Ecto neural progenitor cell (in vitro differentiated cells): ENCODE measurements at regions not wholly inside any gene's neighbourhood (a gene's known extent, or its start where the extent isn't known, plus 50 kb on each side); places are given as distances from the start of the nearest gene placed in this dataset.
"Not testable (repeated sequence)": the region's sequence is repeated elsewhere in the genome, so short reads cannot be mapped to it uniquely, and the experiment has no call there.

ENCODE experiments used
- DNase-seq: peaks from one replicate; pipeline ENCODE4 v3.0.0-alpha.2; 2018; ENCODE audit warnings: low spot score

DNA sequence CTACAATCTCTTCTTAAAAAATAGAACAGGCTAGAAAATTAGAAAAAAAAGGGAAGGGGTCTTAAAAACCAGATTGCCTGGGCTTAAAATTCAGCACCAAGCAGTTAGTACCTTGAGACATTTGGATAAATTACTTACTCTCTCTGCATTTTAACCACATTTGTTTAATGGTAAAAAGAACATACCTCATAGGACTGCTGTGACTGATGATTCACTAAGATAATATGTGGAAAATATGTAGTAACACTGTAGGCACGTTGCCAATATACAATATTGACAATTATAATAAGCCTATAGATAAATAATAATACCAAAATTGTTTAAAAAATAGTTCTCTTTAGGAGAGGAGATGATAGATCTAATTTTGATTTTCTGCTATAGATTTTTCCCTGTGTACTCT is 750.4 kb downstream of the TENT5A start:
- no peak for DNase-seq

DNA sequence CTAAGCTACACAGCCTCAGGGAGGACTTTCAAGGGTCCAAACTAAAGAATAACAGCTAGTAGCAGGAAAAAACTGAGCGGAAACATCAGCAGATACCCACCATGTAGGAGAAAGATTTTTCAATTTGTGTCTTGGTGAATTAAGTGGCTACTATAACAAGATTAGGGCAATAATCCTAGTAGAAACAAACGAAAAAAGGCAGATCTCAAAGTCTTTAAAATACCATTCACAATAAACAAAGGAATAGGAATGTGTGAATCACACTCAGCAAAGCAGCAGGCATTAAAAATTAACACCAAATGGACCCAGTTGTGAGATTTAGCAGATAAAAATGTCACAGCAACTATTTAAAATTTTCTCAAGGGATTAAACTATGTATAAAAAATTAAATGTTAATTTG is 761.2 kb downstream of the TENT5A start:
- DNase-seq, result no peak

DNA sequence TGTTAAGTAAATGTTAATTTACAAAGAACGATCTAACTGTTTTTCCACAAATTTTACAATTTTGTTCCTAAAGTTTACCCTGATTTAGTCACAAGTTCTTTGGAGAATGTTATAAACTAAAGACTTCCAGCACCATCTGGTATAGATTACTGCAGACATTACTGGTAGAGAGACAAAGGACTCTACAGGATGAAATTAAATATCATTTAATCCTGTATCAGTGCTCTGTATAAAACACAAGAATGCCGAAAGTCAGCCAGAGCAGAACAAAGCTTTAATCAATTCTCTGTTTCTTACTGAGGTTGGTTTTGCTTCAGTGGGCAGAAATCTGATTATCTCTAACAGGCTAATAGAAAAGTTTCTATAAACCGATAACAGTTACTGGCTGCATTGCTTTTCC is 763.6 kb downstream of the TENT5A start:
- no peak for DNase-seq

DNA sequence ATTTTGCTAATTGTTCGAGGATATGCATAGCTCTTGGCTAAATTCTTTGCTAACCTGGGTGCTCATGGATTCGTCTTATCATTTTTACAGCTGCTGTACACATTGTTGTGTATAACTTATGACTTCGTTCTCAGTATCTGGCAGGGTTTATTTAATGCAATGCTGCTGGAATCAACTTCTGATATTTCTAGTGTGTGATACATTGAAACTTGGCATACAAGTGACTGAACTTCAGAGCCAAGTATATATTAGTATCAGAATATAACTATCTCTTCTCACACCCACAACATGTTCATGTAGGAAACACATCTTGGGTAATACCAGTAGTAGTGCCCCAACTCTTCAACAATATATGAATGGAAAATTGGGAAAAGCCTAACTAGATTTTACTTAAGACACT is 764.2 kb downstream of the TENT5A start:
- DNase-seq, result no peak

DNA sequence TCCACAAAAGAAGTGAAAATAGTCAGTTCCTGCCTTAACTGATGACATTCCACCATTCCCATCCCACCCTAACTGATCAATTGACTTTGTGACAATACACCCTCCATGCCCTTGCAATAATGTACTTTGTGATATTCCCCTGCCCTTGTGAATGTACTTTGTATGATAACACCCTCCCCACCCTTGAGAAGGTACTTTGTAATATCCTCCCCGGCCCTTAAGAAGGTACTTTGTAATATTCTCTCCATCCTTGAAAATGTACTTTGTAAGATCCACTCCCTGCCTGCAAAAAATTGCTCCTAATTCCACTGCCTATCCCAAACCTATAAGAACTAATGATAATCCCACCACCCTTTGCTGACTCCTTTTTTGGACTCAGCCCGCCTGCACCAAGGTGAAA is 771.3 kb downstream of the TENT5A start:
- not testable (repeated sequence) for DNase-seq

DNA sequence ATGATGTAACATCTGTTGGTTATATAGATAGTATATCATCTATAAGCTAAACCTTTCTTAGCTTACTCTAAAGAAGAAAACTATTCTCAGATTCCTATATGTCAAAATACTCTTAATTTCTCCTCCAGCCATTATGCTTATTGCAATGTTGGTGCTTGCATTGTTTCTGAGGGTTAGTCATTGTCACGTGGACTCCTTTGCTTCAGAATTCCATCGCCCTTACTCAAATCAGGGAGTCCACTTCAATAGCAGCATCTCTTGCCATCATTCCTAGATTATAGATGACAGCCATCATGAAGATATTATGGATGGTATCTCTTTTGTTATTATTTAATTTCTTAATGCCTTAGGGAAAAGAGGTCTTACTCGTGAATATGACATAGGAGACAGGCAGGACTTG is 776.1 kb downstream of the TENT5A start:
- DNase-seq, result no peak

DNA sequence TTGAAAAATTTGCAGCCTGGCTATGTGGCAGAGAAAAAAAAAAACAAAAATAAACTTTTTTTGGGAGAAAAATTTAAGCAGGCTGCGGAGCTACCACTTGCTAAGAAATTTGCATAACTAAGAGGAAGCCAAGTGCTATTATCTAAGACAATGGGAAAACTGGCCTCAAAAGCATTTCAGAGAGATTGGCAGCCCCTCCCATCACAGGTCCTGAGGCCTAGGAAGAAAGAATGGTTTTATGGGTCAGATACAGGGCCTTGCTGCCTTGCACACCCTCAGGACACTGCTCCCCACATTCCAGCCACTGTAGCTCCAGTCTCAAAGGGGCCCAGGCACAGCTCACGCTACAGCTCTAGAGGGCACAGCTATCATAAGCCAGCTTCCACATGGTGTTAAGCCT is 777.9 kb downstream of the TENT5A start:
- no peak for DNase-seq

DNA sequence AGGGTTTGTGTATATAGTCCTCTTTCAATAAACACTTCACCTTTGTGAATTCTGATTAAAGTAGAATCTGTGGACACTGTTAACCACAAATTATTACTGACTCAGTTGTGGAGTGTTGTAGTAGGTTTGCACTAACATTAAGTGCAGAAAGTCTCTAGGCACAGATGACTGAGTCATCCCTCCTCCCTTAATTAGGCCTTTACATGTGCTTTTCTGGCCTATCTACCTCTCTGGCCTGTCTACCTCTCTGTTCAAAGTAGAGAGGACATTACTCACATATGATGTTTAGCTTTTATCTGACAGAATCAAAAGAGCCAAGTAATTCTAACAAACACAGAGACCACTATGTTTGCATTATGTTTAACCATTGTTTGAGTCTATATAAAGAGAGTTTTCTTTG is 783.0 kb downstream of the TENT5A start:
- no peak for DNase-seq

DNA sequence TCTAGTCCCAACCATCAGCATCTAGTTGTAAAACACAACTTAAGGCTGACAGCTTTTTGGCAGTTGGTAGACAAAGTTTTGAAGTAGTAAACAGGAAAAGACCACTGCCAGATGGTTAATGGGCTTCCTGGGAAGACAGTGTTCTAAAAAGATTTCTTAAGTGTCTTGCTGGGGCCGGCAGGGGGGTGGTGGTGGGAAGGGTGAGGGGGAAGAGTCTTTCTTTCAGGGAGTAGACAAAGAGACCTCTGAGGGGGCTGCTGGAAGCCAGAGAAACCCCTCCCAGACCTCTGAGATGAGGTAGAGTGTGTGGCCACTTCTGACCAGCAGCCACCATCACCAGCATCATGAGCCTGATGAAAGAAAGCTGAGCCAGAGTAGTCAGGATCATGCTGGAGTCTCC is 784.9 kb downstream of the TENT5A start:
- DNase-seq, result no peak

DNA sequence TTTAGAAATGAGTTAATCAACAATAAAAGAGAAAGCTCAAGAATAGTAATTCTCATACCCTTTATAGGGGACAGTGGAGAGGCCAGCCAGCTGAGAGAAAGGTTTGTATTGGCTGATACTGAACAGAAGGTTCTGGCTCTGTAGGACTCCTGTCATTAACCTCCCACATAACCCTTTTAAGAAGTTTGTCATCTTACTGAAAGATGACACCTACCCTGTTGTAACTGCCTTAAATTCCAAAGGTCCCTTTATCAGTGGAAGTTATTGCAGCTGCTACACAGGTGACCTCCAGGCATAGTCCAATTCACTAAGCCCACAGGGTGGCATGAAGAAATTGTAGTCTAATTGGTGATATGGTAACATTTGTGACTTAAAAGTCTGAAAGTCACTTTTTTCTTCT is 790.1 kb downstream of the TENT5A start:
- DNase-seq, result no peak

DNA sequence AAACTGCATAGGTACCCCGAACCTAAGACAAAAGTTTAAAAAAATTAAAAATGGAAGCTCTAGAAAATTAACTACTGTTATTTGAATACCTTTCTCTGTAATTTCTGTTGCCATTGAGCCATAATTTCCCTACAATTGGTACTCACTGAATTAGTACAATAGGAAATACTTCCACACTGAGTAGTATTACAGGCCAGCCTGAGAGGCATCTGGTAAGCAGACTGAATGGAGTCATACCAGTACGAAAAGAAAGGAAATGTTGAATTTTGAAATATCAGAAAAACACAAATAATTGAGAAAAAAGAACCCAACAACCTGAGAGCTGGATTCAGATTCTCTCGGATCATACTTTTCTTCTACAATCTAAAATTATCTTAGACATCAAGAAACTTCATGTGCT is 791.3 kb downstream of the TENT5A start:
- DNase-seq, result no peak

DNA sequence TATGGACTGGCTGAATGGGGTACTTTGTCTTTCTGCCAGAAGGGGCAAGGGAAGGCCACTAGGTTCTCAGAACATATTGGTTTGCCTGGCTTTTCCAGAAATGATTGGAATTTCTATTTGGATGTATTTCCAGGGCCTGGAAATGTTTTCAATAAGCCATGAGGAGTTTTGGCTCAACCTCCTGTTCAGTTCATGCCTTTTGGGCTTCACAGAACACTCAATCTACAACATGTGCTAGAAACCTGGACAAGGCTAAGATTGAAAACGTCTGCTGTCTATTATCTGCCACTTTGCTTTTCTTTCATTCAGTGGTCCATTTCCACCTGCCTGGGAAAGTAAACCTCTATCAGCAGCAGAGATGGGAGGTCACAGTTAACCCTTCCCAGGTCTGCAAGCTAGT is 793.4 kb downstream of the TENT5A start:
- DNase-seq, result no peak

DNA sequence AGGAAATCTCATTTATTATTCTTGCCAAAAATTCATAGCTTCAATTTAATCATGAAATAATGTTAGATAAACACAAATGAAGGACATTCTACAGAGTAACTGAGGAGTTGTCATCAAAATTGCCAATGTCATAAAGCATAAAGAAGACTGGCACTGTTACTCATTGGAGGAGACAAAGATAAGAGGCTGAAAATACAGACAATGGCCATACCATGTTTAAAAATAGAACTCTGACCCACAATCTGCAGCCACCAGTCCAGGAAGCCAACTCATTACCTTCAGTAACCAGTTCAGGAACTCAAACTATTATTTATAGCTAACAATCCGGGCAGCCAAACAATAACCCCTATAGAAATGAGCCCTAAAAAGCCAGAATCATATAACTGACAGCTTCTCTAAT is 795.6 kb downstream of the TENT5A start:
- no peak for DNase-seq

DNA sequence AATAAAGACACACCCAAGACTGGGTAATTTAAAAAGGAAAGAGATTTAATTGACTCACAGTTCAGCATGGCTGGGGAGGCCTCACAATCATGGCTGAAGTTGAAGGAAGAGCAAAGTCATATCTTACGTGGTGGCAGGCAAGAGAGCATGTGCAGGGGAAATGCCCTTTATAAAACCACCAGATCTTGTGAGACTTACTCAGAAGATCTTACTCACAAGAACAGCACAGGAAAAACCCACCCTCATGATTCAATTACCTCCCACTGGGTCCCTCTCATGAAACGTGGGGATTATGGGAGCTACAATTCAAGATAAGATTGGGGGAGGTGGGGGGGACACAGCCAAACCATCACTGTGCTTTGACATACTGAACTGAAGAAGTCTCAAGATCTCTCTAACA is 800.0 kb downstream of the TENT5A start:
- DNase-seq, result not testable (repeated sequence)

DNA sequence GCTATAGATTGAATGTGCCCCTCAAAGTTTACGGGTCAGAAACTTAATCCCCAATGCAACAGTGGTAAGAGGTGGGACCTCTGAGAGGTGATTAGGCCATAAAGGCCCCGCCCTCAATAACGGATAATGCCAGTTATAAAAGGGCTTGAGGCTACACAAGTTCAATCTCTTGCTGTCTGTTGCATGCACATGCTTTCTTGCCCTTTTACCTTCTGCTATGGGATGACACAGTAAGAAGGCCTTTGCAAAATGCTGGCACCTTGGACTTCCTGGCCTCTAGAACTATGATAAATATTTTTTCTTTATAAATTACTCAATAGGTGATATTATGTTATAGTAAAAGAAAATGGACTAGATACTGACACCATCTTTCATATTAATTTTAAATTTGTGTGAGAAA is 806.1 kb downstream of the TENT5A start:
- no peak for DNase-seq

DNA sequence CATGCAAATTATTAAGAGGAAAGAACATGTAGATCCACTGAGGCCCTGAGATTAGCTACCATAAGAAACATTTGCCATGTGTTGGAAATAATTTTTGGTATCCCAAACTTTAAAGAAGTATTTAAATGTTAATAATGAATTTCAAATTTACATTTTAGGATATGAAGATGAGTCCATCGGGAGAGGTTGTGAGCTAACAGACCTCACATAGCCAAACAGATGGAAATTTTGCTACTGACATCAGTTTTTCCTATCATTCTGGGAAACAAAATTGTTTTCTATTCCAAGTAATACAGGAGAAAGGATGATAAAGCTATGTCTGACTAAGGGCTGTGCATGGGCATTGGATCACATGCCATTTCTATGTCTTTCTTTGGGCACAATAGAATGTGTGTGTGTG is 809.6 kb downstream of the TENT5A start:
- no peak for DNase-seq

DNA sequence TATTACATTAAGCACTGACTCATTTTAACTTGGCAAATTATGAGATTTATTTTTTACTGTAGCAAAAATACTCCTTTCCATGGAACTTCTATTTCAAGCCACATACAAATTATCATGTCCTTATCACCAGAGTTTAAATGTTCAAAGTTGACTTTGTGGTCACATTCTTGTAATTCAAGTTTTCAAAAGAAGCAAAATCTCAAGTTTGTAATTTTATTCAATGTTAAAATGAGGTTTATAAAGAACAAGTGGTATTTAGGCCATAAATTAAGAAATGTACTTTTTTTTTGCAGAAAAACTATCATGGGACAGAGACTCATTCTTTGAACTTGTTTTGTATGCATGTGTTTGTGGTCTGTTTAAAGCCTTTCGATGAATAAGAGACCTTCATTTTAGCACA is 811.5 kb downstream of the TENT5A start:
- DNase-seq, result no peak

DNA sequence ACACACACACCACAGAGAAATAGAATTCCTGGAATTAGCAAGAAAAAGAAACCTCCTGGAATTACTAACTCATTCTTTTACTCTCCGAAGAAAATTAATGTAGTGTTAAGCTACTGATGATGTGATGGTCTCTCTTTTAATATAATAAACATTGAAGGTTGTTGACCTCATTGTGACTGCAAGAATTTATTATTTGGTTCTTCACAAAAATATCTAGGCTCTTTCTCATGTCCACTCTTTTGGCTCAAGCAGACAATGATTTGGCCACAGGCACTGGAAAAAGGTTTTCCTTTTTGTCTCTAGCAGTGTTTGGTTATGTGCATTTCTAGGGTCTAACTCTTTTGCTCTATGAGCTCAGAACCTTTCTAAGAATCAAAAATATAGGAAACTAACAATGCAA is 811.9 kb downstream of the TENT5A start:
- no peak for DNase-seq

DNA sequence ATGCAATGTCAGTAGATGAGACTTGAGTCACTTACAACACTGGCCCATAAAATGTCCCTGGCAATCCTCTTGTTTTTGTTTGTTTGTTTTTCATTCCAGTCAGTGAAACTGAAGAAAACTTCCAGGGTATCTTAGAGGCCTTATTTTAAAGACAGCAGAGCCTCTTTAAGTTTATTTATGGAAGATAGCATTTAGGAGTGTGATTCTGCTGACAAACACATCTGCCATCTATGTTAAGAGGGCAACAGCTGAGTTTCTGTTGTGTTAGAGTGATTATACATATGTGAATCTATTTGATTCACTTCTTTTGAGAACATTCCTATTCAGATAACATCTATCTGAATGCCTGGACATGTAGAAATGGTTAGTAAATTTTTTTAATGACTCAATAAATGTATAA is 812.6 kb downstream of the TENT5A start:
- no peak for DNase-seq

DNA sequence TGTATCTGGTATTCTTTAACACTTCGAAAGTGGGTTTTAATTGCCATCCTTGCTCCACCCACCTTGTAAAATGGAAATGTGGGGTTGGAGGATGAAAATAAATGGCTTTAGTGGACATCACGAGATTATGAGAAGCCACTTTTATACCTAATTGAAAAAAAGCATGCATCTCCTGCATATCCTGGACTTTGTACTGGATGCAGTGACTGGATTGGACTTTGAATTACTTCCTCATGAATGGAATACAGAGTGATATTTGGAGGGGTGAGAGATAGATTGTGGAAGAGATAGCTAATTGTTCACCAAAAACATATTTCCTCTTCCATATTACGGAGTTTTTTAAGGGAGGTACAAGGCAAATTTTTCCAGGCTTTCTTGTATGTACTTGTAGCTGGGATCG is 813.0 kb downstream of the TENT5A start:
- DNase-seq, result no peak

DNA sequence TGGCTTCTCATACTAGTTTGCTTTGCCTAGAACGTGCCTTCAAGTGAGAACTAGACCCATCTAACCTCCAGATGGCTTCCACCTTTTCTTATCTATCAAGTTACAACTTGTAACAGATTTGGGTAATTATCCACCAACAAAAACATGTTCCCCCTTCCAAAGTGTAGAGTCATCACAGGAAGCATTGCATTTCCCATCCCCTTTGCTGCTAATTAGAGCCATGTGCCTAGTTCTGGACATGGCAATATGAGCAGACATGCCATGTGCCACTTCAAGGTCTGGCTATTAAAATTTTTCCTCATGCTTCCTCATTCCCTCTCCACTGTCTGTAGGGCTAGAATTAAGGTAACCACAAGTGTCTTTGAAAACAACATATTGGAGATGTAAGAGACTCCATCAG is 814.4 kb downstream of the TENT5A start:
- DNase-seq, result no peak

DNA sequence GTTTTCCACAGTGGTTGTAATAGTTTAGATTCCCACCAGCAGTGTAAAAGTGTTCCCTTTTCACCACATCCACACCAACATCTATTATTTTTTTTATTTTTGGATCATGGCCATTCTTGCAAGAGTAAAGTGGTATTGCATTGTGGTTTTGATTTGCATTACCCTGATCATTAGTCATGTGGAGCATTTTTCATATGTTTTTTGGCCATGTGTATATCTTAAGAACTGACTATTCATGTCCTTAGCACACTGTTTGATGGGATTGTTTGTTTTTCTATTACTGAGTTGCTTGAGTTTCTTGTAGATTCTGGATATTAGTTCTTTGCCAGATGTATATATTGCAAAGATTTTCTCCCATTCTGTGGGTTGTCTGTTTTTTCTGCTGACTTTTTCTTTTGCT is 820.1 kb downstream of the TENT5A start:
- no peak for DNase-seq

DNA sequence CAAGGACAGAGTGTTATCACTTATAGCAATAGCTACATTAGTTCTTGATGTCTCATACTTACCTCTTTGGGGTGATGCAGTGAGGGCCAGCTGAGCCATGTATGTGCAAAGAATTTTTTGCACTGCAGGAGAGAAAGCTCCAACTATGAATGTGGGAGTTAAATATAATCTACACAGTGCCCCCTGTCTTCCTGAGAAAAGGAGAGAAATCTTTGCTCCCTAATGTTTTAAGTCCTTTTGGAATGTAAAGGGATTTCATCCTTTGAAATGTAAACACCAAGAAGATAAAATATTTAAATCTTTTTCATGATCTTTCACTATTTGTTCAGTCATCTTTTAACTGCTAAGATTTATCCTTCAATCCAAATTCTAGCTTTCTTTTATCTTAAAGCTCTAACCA is 822.1 kb downstream of the TENT5A start:
- no peak for DNase-seq

DNA sequence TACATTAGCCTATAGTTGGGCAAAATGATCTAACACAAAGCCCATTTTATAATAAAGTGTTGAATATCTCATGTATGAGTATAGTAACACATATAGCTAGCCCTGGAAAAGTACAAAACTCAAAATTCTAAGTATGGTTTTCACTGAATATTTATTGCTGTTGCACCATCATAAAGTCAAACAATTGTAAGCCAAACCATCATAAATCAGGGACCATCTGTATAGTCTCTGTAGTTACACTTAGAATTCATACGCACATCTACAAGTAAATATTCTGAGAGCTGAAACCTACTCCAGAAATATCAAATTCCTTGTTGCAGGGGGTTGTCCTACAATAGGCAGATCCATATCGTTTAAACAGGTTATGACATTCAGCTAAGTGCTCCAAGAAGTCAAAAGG is 817.3 kb downstream of the BCKDHB start:
- DNase-seq, result no peak

DNA sequence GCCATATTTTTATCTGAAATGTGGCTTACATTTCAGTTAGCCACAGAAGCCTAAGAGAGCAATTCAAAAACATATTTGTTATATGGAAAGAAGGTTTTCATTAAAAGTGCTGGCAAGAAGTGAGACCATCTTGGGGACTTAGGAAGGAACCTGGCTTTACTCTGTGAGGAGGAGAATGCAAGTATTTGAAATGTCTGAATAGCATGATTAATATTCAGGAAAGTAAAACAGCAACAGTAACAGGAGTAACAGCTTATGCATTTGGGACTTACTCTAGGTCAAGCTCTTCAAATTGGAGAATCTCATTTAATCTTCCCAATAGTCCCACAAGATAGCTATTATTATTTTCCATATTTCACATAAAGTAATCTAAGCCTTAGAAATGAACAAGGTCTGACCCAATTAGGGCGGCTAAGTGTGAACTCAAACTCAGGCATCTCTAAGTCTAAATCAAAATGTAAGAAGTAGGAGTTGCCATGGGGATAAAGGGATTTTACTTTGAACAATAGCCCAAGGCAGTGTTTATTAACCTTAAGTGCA is 816.5 kb downstream of the BCKDHB start:
- no peak for DNase-seq
